ENCODE measurements at regions not wholly inside any gene's neighbourhood (a gene's known extent, or its start where the extent isn't known, plus 50 kb on each side); places are given as distances from the start of the nearest gene placed in this dataset.

- H3K79me1 ChIP-seq (ENCODE audit: low read depth, low read length): no peaks in the 10 kb centered on the region
- H3K4me3 ChIP-seq (ENCODE audit: low read length in 2 of 2): no peak overlapping the region
- H3K23ac ChIP-seq (ENCODE audit: low read depth, low read length, poor library complexity): no peak overlapping the region
- H4K91ac ChIP-seq (ENCODE audit: low read depth, low read length, poor library complexity): no peak overlapping the region
- H3K36me3 ChIP-seq (replicated peaks in 1 of 2; ENCODE audit: control insufficient read depth in 2 of 2, insufficient read depth in 2 of 2, low read length in 2 of 2): no peaks in the 10 kb centered on the region
- H2AK5ac ChIP-seq (ENCODE audit: low read depth, low read length): no peak overlapping the region
- peaks cover 0 to 2% of the 10 kb centered on the region in 2 donors for H3K4me1 ChIP-seq (ENCODE audit: control insufficient read depth in 2 of 2, insufficient read depth in 1 of 2, low read depth in 1 of 2, low read length in 2 of 2)
- no peak overlapping the region for H2BK5ac ChIP-seq (ENCODE audit: low read length)
- H2BK12ac ChIP-seq (ENCODE audit: low read length): no peak overlapping the region
- H3K9me3 ChIP-seq (replicated peaks in 1 of 2; ENCODE audit: control insufficient read depth in 2 of 2, insufficient read depth in 1 of 2, low read depth in 1 of 2, low read length in 2 of 2): no peaks in the 10 kb centered on the region
- no peak overlapping the region for H3K4ac ChIP-seq (ENCODE audit: low read length)
- H3K4me2 ChIP-seq (ENCODE audit: insufficient read depth, low read length, poor library complexity, severe bottlenecking): no peak overlapping the region
- no peak overlapping the region for H2BK120ac ChIP-seq (ENCODE audit: low read depth, low read length)
- H4K8ac ChIP-seq (ENCODE audit: low read depth, low read length): no peak overlapping the region
- no peak overlapping the region for H3K14ac ChIP-seq (ENCODE audit: low read length)
- H2BK15ac ChIP-seq (ENCODE audit: low read length): no peak overlapping the region
- no CpG with 5 or more reads among the region's 3 CpGs for WGBS, 2 donors (ENCODE audit: extremely low coverage in 2 of 2, insufficient read length in 2 of 2, insufficient replicate concordance in 1 of 2)
- no peak overlapping the region for H2AFZ ChIP-seq (ENCODE audit: low read length)
- peaks cover 0 to 51% (median 11%) of the 10 kb centered on the region in 3 experiments for H3K27me3 ChIP-seq (ENCODE audit: control insufficient read depth in 3 of 3, insufficient read depth in 3 of 3, low read depth in 1 of 3, low read length in 3 of 3)
- no peak overlapping the region for H3K18ac ChIP-seq (ENCODE audit: low read length)
- DNase-seq (ENCODE audit: low spot score): no peak
- H3K9ac ChIP-seq (ENCODE audit: low read depth, low read length, poor library complexity): no peak overlapping the region
- H3K27ac ChIP-seq (replicated peaks; ENCODE audit: low read length): no peak overlapping the region
These were observed 106.7 kb downstream of the LEPR start for GRCh38 chr1:65527190-65527589.

DNA sequence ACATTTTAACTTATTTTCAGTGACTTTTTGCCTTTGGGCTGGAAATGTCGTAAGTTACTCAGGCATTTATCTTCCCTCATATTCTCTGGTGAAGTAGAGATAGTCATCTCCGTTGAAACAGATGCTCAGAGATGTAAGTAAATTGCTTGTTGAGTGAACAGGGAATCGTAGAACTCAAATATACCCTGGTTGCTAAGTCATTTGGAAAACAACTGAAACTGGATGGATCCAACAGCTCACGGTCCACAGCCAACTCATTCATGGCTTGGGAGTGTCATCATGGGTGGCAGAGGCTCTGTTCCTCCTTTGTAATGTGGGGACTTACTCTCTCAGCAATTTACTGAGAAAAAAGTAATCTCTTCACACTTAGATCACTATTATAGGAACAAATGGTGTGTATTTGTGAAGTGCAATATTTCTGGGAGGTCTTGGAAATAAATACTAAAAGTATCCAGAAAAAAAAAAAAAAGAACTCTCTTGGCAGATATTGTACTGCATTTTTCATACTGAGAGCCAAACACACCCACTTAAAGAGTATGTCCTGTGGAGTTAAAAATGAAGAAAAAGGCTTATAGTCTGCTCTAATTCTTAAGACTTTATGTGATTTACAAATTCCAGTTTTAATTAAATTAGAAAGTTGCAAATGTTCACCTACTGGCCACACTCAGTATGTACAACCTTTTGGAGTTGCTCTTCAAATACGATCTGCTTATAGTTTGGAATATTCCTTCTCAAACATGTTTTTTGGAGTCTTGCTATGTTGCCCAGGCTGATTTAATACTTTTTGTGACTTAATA lies 107.4 kb downstream of the LEPR start:
- H2AFZ ChIP-seq (ENCODE audit: low read length): no peak overlapping the region

DNA sequence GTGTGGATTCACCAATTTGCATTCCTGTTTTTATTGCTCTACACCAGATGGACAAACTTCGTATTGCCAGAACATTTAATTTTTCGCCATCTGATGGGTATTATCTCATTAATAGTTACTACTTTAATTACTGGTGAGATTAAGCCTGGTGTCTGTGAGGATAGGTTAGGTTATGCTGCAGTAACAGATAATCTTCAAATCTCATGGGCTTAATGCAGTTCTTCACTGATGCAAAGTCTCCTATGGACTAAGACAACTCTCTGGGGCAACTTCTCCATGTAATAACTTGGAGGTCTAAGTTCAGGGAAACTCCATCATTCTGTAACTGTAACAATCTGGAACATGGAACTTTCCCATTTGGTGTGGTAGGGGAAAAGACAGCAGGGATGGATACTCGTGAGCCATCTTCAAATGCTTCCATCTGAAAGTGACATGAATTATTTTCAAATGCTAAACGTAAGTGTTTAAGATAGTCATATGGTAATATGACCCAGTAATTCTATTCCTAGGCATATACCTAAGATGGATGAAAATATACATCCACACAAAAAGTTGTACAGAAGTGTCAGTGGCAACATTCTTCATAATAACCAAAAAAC lies 111.6 kb downstream of the LEPR start:
- peaks cover 0 to 10% (median 0%) of the 10 kb centered on the region in 3 experiments for H3K27me3 ChIP-seq (ENCODE audit: control insufficient read depth in 3 of 3, insufficient read depth in 3 of 3, low read depth in 1 of 3, low read length in 3 of 3)

More for the DNA sequence above, 107.4 kb downstream of the LEPR start:
- Histone ChIP-seq H3K27ac (replicated peaks; ENCODE audit: low read length) (no peak overlapping the region), H3K14ac (ENCODE audit: low read length) (no peak overlapping the region), H4K91ac (ENCODE audit: low read depth, low read length, poor library complexity) (no peak overlapping the region), H2AK5ac (ENCODE audit: low read depth, low read length) (no peak overlapping the region), H3K27me3 (ENCODE audit: control insufficient read depth in 3 of 3, insufficient read depth in 3 of 3, low read depth in 1 of 3, low read length in 3 of 3) (peaks cover 0 to 51% (median 11%) of the 10 kb centered on the region in 3 experiments), H2BK5ac (ENCODE audit: low read length) (no peak overlapping the region), H3K9me3 (replicated peaks in 1 of 2; ENCODE audit: control insufficient read depth in 2 of 2, insufficient read depth in 1 of 2, low read depth in 1 of 2, low read length in 2 of 2) (no peaks in the 10 kb centered on the region), H3K4me2 (ENCODE audit: insufficient read depth, low read length, poor library complexity, severe bottlenecking) (no peak overlapping the region), H2BK15ac (ENCODE audit: low read length) (no peak overlapping the region), H4K8ac (ENCODE audit: low read depth, low read length) (no peak overlapping the region), H3K36me3 (replicated peaks in 1 of 2; ENCODE audit: control insufficient read depth in 2 of 2, insufficient read depth in 2 of 2, low read length in 2 of 2) (no peaks in the 10 kb centered on the region), H3K4me1 (ENCODE audit: control insufficient read depth in 2 of 2, insufficient read depth in 1 of 2, low read depth in 1 of 2, low read length in 2 of 2) (peaks cover 0 to 2% of the 10 kb centered on the region in 2 donors), H3K79me1 (ENCODE audit: low read depth, low read length) (no peaks in the 10 kb centered on the region), H3K4me3 (ENCODE audit: low read length in 2 of 2) (no peak overlapping the region), H2BK120ac (ENCODE audit: low read depth, low read length) (no peak overlapping the region), H3K18ac (ENCODE audit: low read length) (no peak overlapping the region), H3K23ac (ENCODE audit: low read depth, low read length, poor library complexity) (no peak overlapping the region), H3K4ac (ENCODE audit: low read length) (no peak overlapping the region), H3K9ac (ENCODE audit: low read depth, low read length, poor library complexity) (no peak overlapping the region), H2BK12ac (ENCODE audit: low read length) (no peak overlapping the region)
- WGBS, 2 donors (ENCODE audit: extremely low coverage in 2 of 2, insufficient read length in 2 of 2, insufficient replicate concordance in 1 of 2): no CpG with 5 or more reads among the region's 5 CpGs
- DNase-seq (ENCODE audit: low spot score): no peak

GRCh38 chr1:65535981-65536380 lies 115.5 kb downstream of the LEPR start:
- Histone ChIP-seq H2AFZ (ENCODE audit: low read length) (no peak overlapping the region), H2BK120ac (ENCODE audit: low read depth, low read length) (no peak overlapping the region), H3K27me3 (ENCODE audit: control insufficient read depth in 3 of 3, insufficient read depth in 3 of 3, low read depth in 1 of 3, low read length in 3 of 3) (no peaks in the 10 kb centered on the region), H3K4me1 (ENCODE audit: control insufficient read depth in 2 of 2, insufficient read depth in 1 of 2, low read depth in 1 of 2, low read length in 2 of 2) (peaks cover 0 to 4% of the 10 kb centered on the region in 2 donors), H3K36me3 (replicated peaks in 1 of 2; ENCODE audit: control insufficient read depth in 2 of 2, insufficient read depth in 2 of 2, low read length in 2 of 2) (no peaks in the 10 kb centered on the region), H3K79me1 (ENCODE audit: low read depth, low read length) (no peaks in the 10 kb centered on the region), H4K8ac (ENCODE audit: low read depth, low read length) (no peak overlapping the region), H3K9me3 (replicated peaks in 1 of 2; ENCODE audit: control insufficient read depth in 2 of 2, insufficient read depth in 1 of 2, low read depth in 1 of 2, low read length in 2 of 2) (no peaks in the 10 kb centered on the region), H3K23ac (ENCODE audit: low read depth, low read length, poor library complexity) (no peak overlapping the region), H3K4me2 (ENCODE audit: insufficient read depth, low read length, poor library complexity, severe bottlenecking) (no peak overlapping the region), H2AK5ac (ENCODE audit: low read depth, low read length) (no peak overlapping the region), H2BK5ac (ENCODE audit: low read length) (no peak overlapping the region), H3K9ac (ENCODE audit: low read depth, low read length, poor library complexity) (no peak overlapping the region), H3K18ac (ENCODE audit: low read length) (no peak overlapping the region), H2BK15ac (ENCODE audit: low read length) (no peak overlapping the region), H3K4ac (ENCODE audit: low read length) (no peak overlapping the region), H3K14ac (ENCODE audit: low read length) (no peak overlapping the region), H3K4me3 (ENCODE audit: low read length in 2 of 2) (no peak overlapping the region), H3K27ac (replicated peaks; ENCODE audit: low read length) (no peak overlapping the region), H4K91ac (ENCODE audit: low read depth, low read length, poor library complexity) (no peak overlapping the region), H2BK12ac (ENCODE audit: low read length) (no peak overlapping the region)
- no peak for DNase-seq (ENCODE audit: low spot score)
- WGBS, 2 donors (ENCODE audit: extremely low coverage in 2 of 2, insufficient read length in 2 of 2, insufficient replicate concordance in 1 of 2): no CpG with 5 or more reads among the region's 2 CpGs

More for the DNA sequence above, 111.6 kb downstream of the LEPR start:
- Histone ChIP-seq H2AFZ (ENCODE audit: low read length) (no peak overlapping the region), H4K91ac (ENCODE audit: low read depth, low read length, poor library complexity) (no peak overlapping the region), H3K4me3 (ENCODE audit: low read length in 2 of 2) (no peak overlapping the region), H3K4ac (ENCODE audit: low read length) (no peak overlapping the region), H3K27ac (replicated peaks; ENCODE audit: low read length) (no peak overlapping the region), H3K36me3 (replicated peaks in 1 of 2; ENCODE audit: control insufficient read depth in 2 of 2, insufficient read depth in 2 of 2, low read length in 2 of 2) (no peaks in the 10 kb centered on the region), H3K23ac (ENCODE audit: low read depth, low read length, poor library complexity) (no peak overlapping the region), H4K8ac (ENCODE audit: low read depth, low read length) (no peak overlapping the region), H3K9me3 (replicated peaks in 1 of 2; ENCODE audit: control insufficient read depth in 2 of 2, insufficient read depth in 1 of 2, low read depth in 1 of 2, low read length in 2 of 2) (no peaks in the 10 kb centered on the region), H3K9ac (ENCODE audit: low read depth, low read length, poor library complexity) (no peak overlapping the region), H3K14ac (ENCODE audit: low read length) (no peak overlapping the region), H3K4me2 (ENCODE audit: insufficient read depth, low read length, poor library complexity, severe bottlenecking) (no peak overlapping the region), H3K79me1 (ENCODE audit: low read depth, low read length) (no peaks in the 10 kb centered on the region), H2BK5ac (ENCODE audit: low read length) (no peak overlapping the region), H3K4me1 (ENCODE audit: control insufficient read depth in 2 of 2, insufficient read depth in 1 of 2, low read depth in 1 of 2, low read length in 2 of 2) (peaks cover 0 to 4% of the 10 kb centered on the region in 2 donors), H2BK120ac (ENCODE audit: low read depth, low read length) (no peak overlapping the region), H2BK12ac (ENCODE audit: low read length) (no peak overlapping the region), H3K18ac (ENCODE audit: low read length) (no peak overlapping the region), H2BK15ac (ENCODE audit: low read length) (no peak overlapping the region), H2AK5ac (ENCODE audit: low read depth, low read length) (no peak overlapping the region)
- no peak for DNase-seq (ENCODE audit: low spot score)
- no CpG with 5 or more reads among the region's 4 CpGs for WGBS, 2 donors (ENCODE audit: extremely low coverage in 2 of 2, insufficient read length in 2 of 2, insufficient replicate concordance in 1 of 2)
